ENCODE measurements at regions not wholly inside any gene's neighbourhood (a gene's known extent, or its start where the extent isn't known, plus 50 kb on each side); places are given as distances from the start of the nearest gene placed in this dataset.

GRCh38 chr17:73826181-73826871, 182.1 kb upstream of the SDK2 start:
- no peak for ATAC-seq
- no peak for TF ChIP-seq CTCF (IDR thresholded peaks at IDR 0.05)
- DNase-seq: no peak
- H3K4me3 ChIP-seq: no peak overlapping the region
- H3K27me3 ChIP-seq (ENCODE audit: insufficient read depth in 3 of 3, low read length in 2 of 3): peaks cover 0 to 5% (median 3%) of the 10 kb centered on the region in 3 donors
- H3K4me1 ChIP-seq: no peaks in the 10 kb centered on the region
- intact Hi-C loops (cut with DNase I): no loop called here
- H3K27ac ChIP-seq: no peak overlapping the region
- 79 to 88% (median 88%) methylated on average over 9 of the region's 9 CpGs for WGBS, 3 donors
- no peaks in the 10 kb centered on the region for H3K9me3 ChIP-seq
- no peaks in the 10 kb centered on the region for H3K36me3 ChIP-seq (ENCODE audit: insufficient read depth in 1 of 2, low read depth in 1 of 2)

GRCh38 chr17:73826872-73827228, 182.6 kb upstream of the SDK2 start:
- no peak for DNase-seq
- Histone ChIP-seq H3K27ac (no peak overlapping the region), H3K27me3 (ENCODE audit: insufficient read depth in 3 of 3, low read length in 2 of 3) (peaks cover 0 to 5% (median 3%) of the 10 kb centered on the region in 3 donors), H3K9me3 (no peaks in the 10 kb centered on the region), H3K36me3 (ENCODE audit: insufficient read depth in 1 of 2, low read depth in 1 of 2) (no peaks in the 10 kb centered on the region), H3K4me3 (no peak overlapping the region), H3K4me1 (no peaks in the 10 kb centered on the region)
- no peak for ATAC-seq
- TF ChIP-seq CTCF (IDR thresholded peaks at IDR 0.05): no peak
- 86 to 93% (median 91%) methylated on average over 2 of the region's 2 CpGs for WGBS, 3 donors
- intact Hi-C loops (cut with DNase I): no loop called here

- intact Hi-C loops (cut with DNase I): no loop called here
- no peak for TF ChIP-seq CTCF (IDR thresholded peaks at IDR 0.05)
- Histone ChIP-seq H3K36me3 (ENCODE audit: insufficient read depth in 1 of 2, low read depth in 1 of 2) (no peaks in the 10 kb centered on the region), H3K4me3 (no peak overlapping the region), H3K27ac (no peak overlapping the region), H3K27me3 (ENCODE audit: insufficient read depth in 3 of 3, low read length in 2 of 3) (peaks cover 0 to 5% (median 3%) of the 10 kb centered on the region in 3 donors), H3K9me3 (no peaks in the 10 kb centered on the region), H3K4me1 (no peaks in the 10 kb centered on the region)
- no peak for ATAC-seq
- no peak for DNase-seq
- 59 to 64% (median 62%) methylated on average over 18 to 19 of the region's 19 CpGs for WGBS, 3 donors
These were observed 183.5 kb upstream of the SDK2 start for GRCh38 chr17:73827627-73828291.

DNA sequence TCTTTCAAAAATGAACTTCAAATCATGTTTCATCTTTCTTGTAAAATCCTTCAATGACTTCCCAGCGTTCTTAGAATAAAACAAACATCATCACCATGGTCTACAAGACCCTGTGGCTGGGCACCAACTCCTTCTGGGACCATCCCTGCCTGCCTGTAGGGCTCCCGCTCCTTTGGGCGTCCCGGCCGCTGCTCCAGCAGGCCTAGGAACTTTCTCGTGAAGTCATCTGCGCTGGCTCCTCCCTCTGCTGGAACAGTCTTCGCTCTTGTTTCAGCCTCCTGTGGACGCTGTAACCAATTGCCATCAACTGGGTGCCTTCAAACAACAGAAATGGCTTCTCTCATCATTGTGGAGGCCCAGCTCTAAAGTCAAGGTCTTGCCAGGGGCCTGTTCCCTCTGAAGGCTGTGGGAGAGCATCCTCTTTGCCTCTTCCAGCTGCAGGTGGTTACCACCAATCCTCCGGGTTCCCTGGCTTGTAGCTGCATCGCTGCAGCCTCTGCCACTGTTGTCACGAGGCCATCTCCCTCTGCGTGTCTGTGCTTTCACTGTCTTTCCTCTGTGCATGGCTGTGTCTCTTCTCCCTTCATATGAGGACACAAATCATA, 185.5 kb upstream of the SDK2 start:
- WGBS, 3 donors: 79 to 89% (median 86%) methylated on average over 13 of the region's 13 CpGs
- intact Hi-C loops (cut with DNase I): no loop called here
- Histone ChIP-seq H3K36me3 (ENCODE audit: insufficient read depth in 1 of 2, low read depth in 1 of 2) (no peaks in the 10 kb centered on the region), H3K4me1 (no peaks in the 10 kb centered on the region), H3K4me3 (no peak overlapping the region), H3K27me3 (ENCODE audit: insufficient read depth in 3 of 3, low read length in 2 of 3) (peaks cover 0 to 3% (median 3%) of the 10 kb centered on the region in 3 donors), H3K9me3 (no peaks in the 10 kb centered on the region), H3K27ac (no peak overlapping the region)
- DNase-seq (no peak), ATAC-seq (no peak)
- TF ChIP-seq CTCF (IDR thresholded peaks at IDR 0.05): no peak

Measured in psoas muscle (tissue), 7 donors.